Smooth muscle cell (in vitro differentiated cells): ENCODE measurements at regions not wholly inside any gene's neighbourhood (a gene's known extent, or its start where the extent isn't known, plus 50 kb on each side); places are given as distances from the start of the nearest gene placed in this dataset.

Experiments
- DNase-seq: peaks from one replicate; lab custom pipeline; 2025; ENCODE audit not compliant: unreplicated experiment; lab: John Stamatoyannopoulos, UW
- H2AFZ ChIP-seq: fragments of 200-600 bp; sonication (generic); 2 replicates; pipeline ENCODE4 v1.6.0; 2016; ENCODE audit warnings: antibody characterized with exemption, low read depth, mild to moderate bottlenecking
- H3F3A ChIP-seq: fragments of 200-600 bp; sonication (generic); 2 replicates; pipeline ENCODE4 v1.6.0; 2017; ENCODE audit warnings: antibody characterized with exemption, low read depth
- H3K27ac ChIP-seq: fragments of 200-600 bp; sonication (generic); 2 replicates; pipeline ENCODE4 v1.5.1; 2016; ENCODE audit warnings: low read depth, mild to moderate bottlenecking
- H3K27me3 ChIP-seq: fragments of 200-600 bp; sonication (generic); 2 replicates; pipeline ENCODE4 v1.6.1; 2016; ENCODE audit warnings: low read depth, mild to moderate bottlenecking
- H3K36me3 ChIP-seq: fragments of 200-600 bp; sonication (generic); 2 replicates; pipeline ENCODE4 v1.5.1; 2016; ENCODE audit warnings: low read depth
- H3K4me1 ChIP-seq: fragments of 200-600 bp; sonication (generic); 2 replicates; pipeline ENCODE4 v1.5.1; 2016; ENCODE audit warnings: low read depth
- H3K4me2 ChIP-seq: fragments of 200-600 bp; sonication (generic); 2 replicates; pipeline ENCODE4 v1.6.0; 2016; ENCODE audit warnings: mild to moderate bottlenecking
- H3K4me3 ChIP-seq: fragments of 200-600 bp; sonication (generic); 2 replicates; pipeline ENCODE4 v1.5.1; 2016; ENCODE audit warnings: mild to moderate bottlenecking
- H3K79me2 ChIP-seq: fragments of 200-600 bp; sonication (generic); 2 replicates; pipeline ENCODE4 v1.6.0; 2016; ENCODE audit warnings: low read depth, mild to moderate bottlenecking
- H3K9ac ChIP-seq: fragments of 200-600 bp; sonication (generic); 2 replicates; pipeline ENCODE4 v1.6.0; 2016; ENCODE audit warnings: low read depth
- H3K9me3 ChIP-seq: fragments of 200-600 bp; sonication (generic); replicated peaks from 2 replicates; pipeline ENCODE4 v1.5.1; 2016; ENCODE audit warnings: low read depth
- H4K20me1 ChIP-seq: fragments of 200-600 bp; sonication (generic); 2 replicates; pipeline ENCODE4 v1.6.0; 2016; ENCODE audit warnings: low read depth
- CTCF ChIP-seq: fragments of 200-600 bp; sonication (generic); IDR thresholded peaks from 2 replicates; pipeline ENCODE4 v1.5.1; 2017; ENCODE audit warnings: borderline replicate concordance, mild to moderate bottlenecking, antibody characterized with exemption; ENCODE audit not compliant: insufficient read depth, poor library complexity, severe bottlenecking
- WGBS: methylation state at CpG from one replicate; pipeline ENCODE4 v1.1.7; 2016; ENCODE audit warnings: low lambda C conversion rate; 5-methylcytosine and 5-hydroxymethylcytosine counted together

- H3K9ac ChIP-seq = no peak overlapping the region
- H3K4me3 ChIP-seq = no peak overlapping the region
- H3K36me3 ChIP-seq = no peaks in the 10 kb centered on the region
- no peak for DNase-seq
- no peak overlapping the region for H3K27ac ChIP-seq
- no peak overlapping the region for H2AFZ ChIP-seq
- no peaks in the 10 kb centered on the region for H3K79me2 ChIP-seq
- H3K27me3 ChIP-seq = no peaks in the 10 kb centered on the region
- H3K4me2 ChIP-seq = peak overlapping the region; percentile 1
- no peak for TF ChIP-seq CTCF
- H4K20me1 ChIP-seq = no peaks in the 10 kb centered on the region
- H3F3A ChIP-seq = no peaks in the 10 kb centered on the region
- no peaks in the 10 kb centered on the region for H3K4me1 ChIP-seq
- H3K9me3 ChIP-seq = peaks cover 5% of the 10 kb centered on the region
Measured at GRCh38 chr7:42445691-42446090, 208.7 kb upstream of the GLI3 start.

- Histone ChIP-seq H3K27me3 (no peaks in the 10 kb centered on the region), H3K9ac (no peak overlapping the region), H3K4me2 (no peak overlapping the region), H4K20me1 (no peaks in the 10 kb centered on the region), H3K4me1 (no peaks in the 10 kb centered on the region), H3K79me2 (no peaks in the 10 kb centered on the region), H3K36me3 (no peaks in the 10 kb centered on the region), H3K4me3 (no peak overlapping the region), H2AFZ (no peak overlapping the region), H3K9me3 (peaks cover 5% of the 10 kb centered on the region), H3F3A (no peaks in the 10 kb centered on the region), H3K27ac (no peak overlapping the region)
- no peak for TF ChIP-seq CTCF
- no peak for DNase-seq
- WGBS = 96% methylated on average over 5 of the region's 5 CpGs
Measured at GRCh38 chr7:42440951-42441350, 203.9 kb upstream of the GLI3 start.

- no peaks in the 10 kb centered on the region for H3K36me3 ChIP-seq
- peaks cover 10% of the 10 kb centered on the region for H3K4me1 ChIP-seq
- no peak overlapping the region for H3K4me2 ChIP-seq
- TF ChIP-seq CTCF = no peak
- no peak overlapping the region for H3K27ac ChIP-seq
- H3K27me3 ChIP-seq = no peaks in the 10 kb centered on the region
- no peaks in the 10 kb centered on the region for H4K20me1 ChIP-seq
- H3K9me3 ChIP-seq = no peaks in the 10 kb centered on the region
- H3K4me3 ChIP-seq = no peak overlapping the region
- H3F3A ChIP-seq = no peaks in the 10 kb centered on the region
- no peak overlapping the region for H2AFZ ChIP-seq
- H3K79me2 ChIP-seq = no peaks in the 10 kb centered on the region
- no peak for DNase-seq
- no peak overlapping the region for H3K9ac ChIP-seq
- WGBS = 15% methylated on average over 1 of the region's 1 CpG
Measured at GRCh38 chr7:42432644-42433043, 195.6 kb upstream of the GLI3 start.

GRCh38 chr7:42431873-42432272, 194.9 kb upstream of the GLI3 start:
- no peak overlapping the region for H3K4me2 ChIP-seq
- H2AFZ ChIP-seq = no peak overlapping the region
- peaks cover 10% of the 10 kb centered on the region for H3K4me1 ChIP-seq
- H3K9ac ChIP-seq = no peak overlapping the region
- no peaks in the 10 kb centered on the region for H3F3A ChIP-seq
- no peak overlapping the region for H3K27ac ChIP-seq
- H3K79me2 ChIP-seq = no peaks in the 10 kb centered on the region
- no peak for DNase-seq
- H3K4me3 ChIP-seq = no peak overlapping the region
- no peaks in the 10 kb centered on the region for H3K27me3 ChIP-seq
- H4K20me1 ChIP-seq = no peaks in the 10 kb centered on the region
- no peaks in the 10 kb centered on the region for H3K36me3 ChIP-seq
- no peaks in the 10 kb centered on the region for H3K9me3 ChIP-seq
- TF ChIP-seq CTCF = no peak
- 91% methylated on average over 2 of the region's 2 CpGs for WGBS
